Transverse colon (tissue), 4 donors: ENCODE measurements at regions not wholly inside any gene's neighbourhood (a gene's known extent, or its start where the extent isn't known, plus 50 kb on each side); places are given as distances from the start of the nearest gene placed in this dataset.

Experiments used
- DNase-seq: peaks from one replicate; pipeline ENCODE4 v3.0.0-alpha.2; 2019
- H3K27ac ChIP-seq, 4 donors: fragments of 200-600 bp; sonication (generic); 2 replicates each; pipeline ENCODE4 v1.5.1; 2016 to 2018; ENCODE audit warnings: inconsistent platforms in 4 of 4
- H3K27me3 ChIP-seq: fragments of 200-600 bp; sonication (generic); 2 replicates; pipeline ENCODE4 v1.5.1; 2017; ENCODE audit warnings: inconsistent platforms
- H3K36me3 ChIP-seq, 4 donors: fragments of 200-600 bp; sonication (generic); 2 replicates each; pipeline ENCODE4 v1.5.1; 2017 to 2019; ENCODE audit warnings: inconsistent platforms in 4 of 4
- H3K4me1 ChIP-seq, 4 donors: fragments of 200-600 bp; sonication (generic); 2 replicates each; pipeline ENCODE4 v1.5.1; 2017 to 2020; ENCODE audit warnings: inconsistent platforms in 4 of 4
- H3K4me3 ChIP-seq, 4 donors: fragments of 200-600 bp; sonication (generic); 1 replicate in 1 of 4; 2 replicates in 3 of 4; pipeline versions ENCODE4 v1.5.1 to v1.6.1; 2017 to 2019; ENCODE audit warnings: inconsistent platforms in 4 of 4
- H3K9me3 ChIP-seq, 2 donors: fragments of 200-600 bp; sonication (generic); 2 replicates each; pipeline ENCODE4 v1.5.1; 2017 to 2019; ENCODE audit warnings: inconsistent platforms in 2 of 2
- EP300 ChIP-seq: sonication (generic); formaldehyde crosslinking; IDR thresholded peaks from one replicate; pipeline ENCODE4 v1.6.1; 2017; ENCODE audit warnings: antibody characterized with exemption, low read depth
- POLR2A ChIP-seq: fragments of 450-650 bp; IDR thresholded peaks from one replicate; pipeline ENCODE4 v1.6.1; 2016; ENCODE audit warnings: antibody characterized with exemption, mild to moderate bottlenecking, moderate library complexity
- POLR2AphosphoS5 ChIP-seq, 3 donors: sonication (generic); formaldehyde crosslinking; IDR thresholded peaks; one replicate each; pipeline ENCODE4 v1.6.1; 2016; ENCODE audit warnings: antibody characterized with exemption in 3 of 3
- WGBS, 2 donors: methylation state at CpG; one replicate each; pipeline ENCODE4 v1.1.5; 2018; ENCODE audit warnings: low coverage in 1 of 2; 5-methylcytosine and 5-hydroxymethylcytosine counted together
- in situ Hi-C, 4 donors: fragments of 200-750 bp; cut with MboI; loops; one replicate each; pipeline versions ENCODE4 v1.15.0 to v1.15.1; 2017; ENCODE audit warnings: low sequenced_read_pairs in 3 of 4, low pct_ligation_motif_present in 1 of 4, low pct_unique_long_range_greater_than_20kb in 1 of 4
- intact Hi-C: fragments of 100-400 bp; cut with DNase I; formaldehyde crosslinking; loops from one replicate; pipeline ENCODE4 v1.15.1; 2023; ENCODE audit warnings: low total_unique reads
- TF ChIP-seq, protein P1 (sequence below), 5 experiments: fragments of 200-600 bp in 3 of 5; fragments of 450-650 bp in 2 of 5; sonication (generic) in 3 of 5; IDR thresholded peaks; 1 replicate in 2 of 5; 2 replicates in 3 of 5; pipeline ENCODE4 v1.5.1; 2016 to 2017; ENCODE audit warnings: antibody characterized with exemption in 5 of 5, inconsistent platforms in 3 of 5, mild to moderate bottlenecking in 2 of 5, moderate library complexity in 1 of 5

DNA sequence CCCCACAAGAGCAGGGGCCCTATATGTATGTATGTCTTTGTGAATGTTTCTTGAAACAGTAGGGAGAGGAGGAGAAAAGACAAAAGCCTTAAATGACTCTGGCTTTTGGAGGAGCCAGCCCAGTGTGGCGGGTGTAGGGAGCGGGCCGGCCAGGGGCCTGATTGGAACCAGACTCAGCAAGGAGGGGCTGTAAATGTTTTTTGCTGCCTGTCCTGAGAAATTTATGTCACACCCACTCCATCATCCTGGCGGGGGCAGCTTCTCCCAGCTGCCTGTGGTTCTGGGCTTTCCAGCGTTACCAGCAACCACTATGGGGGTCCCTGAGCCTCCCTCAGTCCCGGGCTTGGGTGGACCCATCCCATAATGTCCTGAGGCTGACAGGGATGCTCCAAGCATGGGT lies 130.8 kb downstream of the PJA1 start:
- DNase-seq = no peak
- no peaks in the 10 kb centered on the region for H3K9me3 ChIP-seq
- in situ Hi-C loops = no loop called here
- no peak overlapping the region for H3K4me3 ChIP-seq
- TF ChIP-seq, protein P1, sequence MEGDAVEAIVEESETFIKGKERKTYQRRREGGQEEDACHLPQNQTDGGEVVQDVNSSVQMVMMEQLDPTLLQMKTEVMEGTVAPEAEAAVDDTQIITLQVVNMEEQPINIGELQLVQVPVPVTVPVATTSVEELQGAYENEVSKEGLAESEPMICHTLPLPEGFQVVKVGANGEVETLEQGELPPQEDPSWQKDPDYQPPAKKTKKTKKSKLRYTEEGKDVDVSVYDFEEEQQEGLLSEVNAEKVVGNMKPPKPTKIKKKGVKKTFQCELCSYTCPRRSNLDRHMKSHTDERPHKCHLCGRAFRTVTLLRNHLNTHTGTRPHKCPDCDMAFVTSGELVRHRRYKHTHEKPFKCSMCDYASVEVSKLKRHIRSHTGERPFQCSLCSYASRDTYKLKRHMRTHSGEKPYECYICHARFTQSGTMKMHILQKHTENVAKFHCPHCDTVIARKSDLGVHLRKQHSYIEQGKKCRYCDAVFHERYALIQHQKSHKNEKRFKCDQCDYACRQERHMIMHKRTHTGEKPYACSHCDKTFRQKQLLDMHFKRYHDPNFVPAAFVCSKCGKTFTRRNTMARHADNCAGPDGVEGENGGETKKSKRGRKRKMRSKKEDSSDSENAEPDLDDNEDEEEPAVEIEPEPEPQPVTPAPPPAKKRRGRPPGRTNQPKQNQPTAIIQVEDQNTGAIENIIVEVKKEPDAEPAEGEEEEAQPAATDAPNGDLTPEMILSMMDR (IDR thresholded peaks at IDR 0.05) = no peak
- no peak for TF ChIP-seq EP300
- TF ChIP-seq POLR2A = no peak
- no peak for TF ChIP-seq POLR2AphosphoS5 (IDR thresholded peaks at IDR 0.05)
- no peaks in the 10 kb centered on the region for H3K36me3 ChIP-seq
- no peaks in the 10 kb centered on the region for H3K4me1 ChIP-seq
- WGBS, 2 donors = 85% methylated on average over 6 of the region's 6 CpGs; no CpG with 5 or more reads in 1 of the 2 donors
- no peak overlapping the region for H3K27ac ChIP-seq
- no peaks in the 10 kb centered on the region for H3K27me3 ChIP-seq
- intact Hi-C loops = no loop called here

DNA sequence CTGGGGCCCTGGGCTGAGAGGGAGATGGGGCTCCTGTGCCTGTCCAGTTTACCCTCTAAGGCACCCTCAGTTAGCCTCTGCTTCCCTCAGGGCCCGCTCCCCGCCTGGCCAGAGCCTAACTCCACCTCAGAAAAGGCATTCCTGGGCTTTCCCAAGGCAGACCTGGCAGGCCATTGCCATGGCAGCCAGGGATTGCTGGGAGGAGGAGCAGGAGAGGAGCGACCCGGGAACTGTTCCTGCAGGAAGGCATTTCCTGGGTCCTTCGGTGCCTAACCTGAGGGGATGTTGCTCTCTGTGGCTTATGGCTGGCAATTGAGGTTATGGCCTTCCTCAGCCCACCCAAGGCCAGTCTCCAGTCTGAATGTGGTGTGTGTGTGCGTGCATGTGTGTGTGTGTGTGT lies 131.3 kb downstream of the PJA1 start:
- Histone ChIP-seq H3K4me1 (no peaks in the 10 kb centered on the region), H3K27ac (no peak overlapping the region), H3K4me3 (no peak overlapping the region), H3K9me3 (no peaks in the 10 kb centered on the region), H3K36me3 (no peaks in the 10 kb centered on the region), H3K27me3 (no peaks in the 10 kb centered on the region)
- DNase-seq = no peak
- TF ChIP-seq, protein P1 (IDR thresholded peaks at IDR 0.05) = no peak
- TF ChIP-seq POLR2A = no peak
- no peak for TF ChIP-seq POLR2AphosphoS5 (IDR thresholded peaks at IDR 0.05)
- 81% methylated on average over 6 of the region's 6 CpGs; no CpG with 5 or more reads in 1 of the 2 donors for WGBS, 2 donors
- intact Hi-C loops = no loop called here
- in situ Hi-C loops = no loop called here

DNA sequence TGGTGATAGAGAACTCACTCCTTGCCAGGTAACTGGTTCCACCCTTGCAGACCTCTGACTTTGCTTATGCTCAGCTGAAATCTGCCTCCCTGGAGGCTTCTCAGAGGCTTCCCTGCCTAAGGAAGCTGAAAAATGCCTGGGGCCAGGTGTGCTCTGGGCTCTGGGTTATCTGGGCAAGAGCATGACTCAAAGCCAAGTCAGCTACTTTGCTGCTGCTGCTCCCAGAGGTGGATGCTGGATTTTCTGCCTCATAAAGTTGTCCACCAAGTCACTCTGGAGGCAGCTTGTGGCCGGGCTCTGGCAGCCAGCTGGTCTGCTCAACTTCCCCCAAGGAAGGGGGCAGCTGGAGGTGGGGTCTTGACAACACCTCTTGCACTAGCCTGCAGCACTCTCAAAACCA lies 132.7 kb downstream of the PJA1 start:
- DNase-seq = no peak
- Histone ChIP-seq H3K27ac (no peak overlapping the region), H3K4me3 (no peak overlapping the region), H3K9me3 (no peaks in the 10 kb centered on the region), H3K36me3 (no peaks in the 10 kb centered on the region), H3K27me3 (no peaks in the 10 kb centered on the region), H3K4me1 (peaks cover 0 to 4% (median under 1%) of the 10 kb centered on the region in 4 donors)
- in situ Hi-C loops (no loop called here), intact Hi-C loops (no loop called here)
- TF ChIP-seq EP300 = no peak
- no peak for TF ChIP-seq POLR2A
- TF ChIP-seq, protein P1 (IDR thresholded peaks at IDR 0.05) = no peak
- WGBS, 2 donors = 88% methylated on average over 1 of the region's 1 CpG; no CpG with 5 or more reads in 1 of the 2 donors

DNA sequence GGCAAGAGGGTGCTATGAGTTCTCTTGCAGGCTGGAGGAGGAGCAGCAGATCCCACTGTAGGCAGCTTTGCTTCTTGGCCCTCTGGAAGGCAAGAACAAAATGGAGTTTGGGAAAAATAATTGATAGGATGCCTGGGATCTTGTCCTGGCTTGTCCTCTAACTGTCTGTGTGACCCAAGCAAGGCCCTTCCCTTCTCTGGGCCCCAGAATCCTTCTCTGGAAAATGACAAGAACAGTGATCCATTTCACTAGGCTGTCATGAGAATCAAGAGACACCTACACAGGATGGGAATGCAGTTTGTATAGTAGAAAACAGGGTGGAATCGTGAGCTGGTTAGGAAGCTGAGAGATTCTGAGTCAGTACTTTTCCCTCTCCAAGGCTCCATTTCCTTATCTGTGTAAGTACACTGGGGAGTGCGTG lies 133.3 kb downstream of the PJA1 start:
- intact Hi-C loops (no loop called here), in situ Hi-C loops (no loop called here)
- H3K27me3 ChIP-seq = no peaks in the 10 kb centered on the region
- H3K4me3 ChIP-seq = no peak overlapping the region
- H3K9me3 ChIP-seq = no peaks in the 10 kb centered on the region
- DNase-seq = no peak
- no peaks in the 10 kb centered on the region for H3K36me3 ChIP-seq
- 76% methylated on average over 2 of the region's 2 CpGs; no CpG with 5 or more reads in 1 of the 2 donors for WGBS, 2 donors
- TF ChIP-seq, protein P1 (IDR thresholded peaks at IDR 0.05) = no peak
- TF ChIP-seq POLR2AphosphoS5 (IDR thresholded peaks at IDR 0.05) (no peak), EP300 (no peak), POLR2A (no peak)
- no peak overlapping the region for H3K27ac ChIP-seq
- H3K4me1 ChIP-seq = peaks cover 0 to 11% (median 3%) of the 10 kb centered on the region in 4 donors
